ENCODE measurements at regions not wholly inside any gene's neighbourhood (a gene's known extent, or its start where the extent isn't known, plus 50 kb on each side); places are given as distances from the start of the nearest gene placed in this dataset.

GRCh38 chr2:217642944-217643343 lies 359.9 kb downstream of the TNS1 start:
- TF ChIP-seq CTCF (IDR thresholded peaks at IDR 0.05; ENCODE audit: low read depth, low read length, poor library complexity, severe bottlenecking) (no peak), EZH2phosphoT487 (IDR thresholded peaks at IDR 0.05; ENCODE audit: borderline replicate concordance, low read length) (no peak)
- H3K27me3 ChIP-seq (ENCODE audit: control insufficient read depth, low read length): no peaks in the 10 kb centered on the region; the same call in 1 of the 2 replicates

GRCh38 chr2:217641960-217642359 lies 360.8 kb downstream of the TNS1 start:
- H3K4me1 ChIP-seq (ENCODE audit: control insufficient read depth, low read length): no peaks in the 10 kb centered on the region
- H3K27ac ChIP-seq (ENCODE audit: low read depth, low read length): no peak overlapping the region
- no peaks in the 10 kb centered on the region; the same call in 1 of the 2 replicates for H3K27me3 ChIP-seq (ENCODE audit: control insufficient read depth, low read length)
- no peak overlapping the region for H3K4me3 ChIP-seq (ENCODE audit: low read length)
- H3F3A ChIP-seq (ENCODE audit: control insufficient read depth, insufficient read depth): no peaks in the 10 kb centered on the region
- H3K36me3 ChIP-seq (ENCODE audit: control insufficient read depth, low read length): no peaks in the 10 kb centered on the region
- TF ChIP-seq CTCF (IDR thresholded peaks at IDR 0.05; ENCODE audit: low read depth, low read length, poor library complexity, severe bottlenecking) (no peak), EZH2phosphoT487 (IDR thresholded peaks at IDR 0.05; ENCODE audit: borderline replicate concordance, low read length) (no peak)
- H4K20me1 ChIP-seq (ENCODE audit: control insufficient read depth, insufficient read depth, low read depth, low read length): no peaks in the 10 kb centered on the region
- H3K9me3 ChIP-seq (ENCODE audit: control insufficient read depth, insufficient read depth, low read length): no peaks in the 10 kb centered on the region
- no peaks in the 10 kb centered on the region for H3K9me2 ChIP-seq (replicated peaks; ENCODE audit: control insufficient read depth, low read length)
- H3K4me2 ChIP-seq (ENCODE audit: low read length): no peak overlapping the region
- H3K79me2 ChIP-seq (ENCODE audit: control insufficient read depth, low read length): no peaks in the 10 kb centered on the region

More at GRCh38 chr2:217642944-217643343, 359.9 kb downstream of the TNS1 start:
- no peak overlapping the region for H3K27ac ChIP-seq (ENCODE audit: low read depth, low read length)
- no peaks in the 10 kb centered on the region for H3K9me3 ChIP-seq (ENCODE audit: control insufficient read depth, insufficient read depth, low read length)
- no peaks in the 10 kb centered on the region for H3K36me3 ChIP-seq (ENCODE audit: control insufficient read depth, low read length)
- H3K79me2 ChIP-seq (ENCODE audit: control insufficient read depth, low read length): no peaks in the 10 kb centered on the region
- no peaks in the 10 kb centered on the region for H4K20me1 ChIP-seq (ENCODE audit: control insufficient read depth, insufficient read depth, low read depth, low read length)
- H3K4me3 ChIP-seq (ENCODE audit: low read length): no peak overlapping the region
- no peak overlapping the region for H3K4me2 ChIP-seq (ENCODE audit: low read length)
- H3K4me1 ChIP-seq (ENCODE audit: control insufficient read depth, low read length): no peaks in the 10 kb centered on the region
- no peaks in the 10 kb centered on the region for H3F3A ChIP-seq (ENCODE audit: control insufficient read depth, insufficient read depth)
- H3K9me2 ChIP-seq (replicated peaks; ENCODE audit: control insufficient read depth, low read length): no peaks in the 10 kb centered on the region

GRCh38 chr2:217639481-217639880 lies 363.3 kb downstream of the TNS1 start:
- Histone ChIP-seq H3K27ac (ENCODE audit: low read depth, low read length) (no peak overlapping the region), H3K4me2 (ENCODE audit: low read length) (no peak overlapping the region), H3F3A (ENCODE audit: control insufficient read depth, insufficient read depth) (no peaks in the 10 kb centered on the region), H3K79me2 (ENCODE audit: control insufficient read depth, low read length) (no peaks in the 10 kb centered on the region), H3K9me2 (replicated peaks; ENCODE audit: control insufficient read depth, low read length) (no peaks in the 10 kb centered on the region), H3K9me3 (ENCODE audit: control insufficient read depth, insufficient read depth, low read length) (no peaks in the 10 kb centered on the region), H3K4me1 (ENCODE audit: control insufficient read depth, low read length) (no peaks in the 10 kb centered on the region), H3K4me3 (ENCODE audit: low read length) (no peak overlapping the region), H4K20me1 (ENCODE audit: control insufficient read depth, insufficient read depth, low read depth, low read length) (no peaks in the 10 kb centered on the region), H3K36me3 (ENCODE audit: control insufficient read depth, low read length) (no peaks in the 10 kb centered on the region), H3K27me3 (ENCODE audit: control insufficient read depth, low read length) (no peaks in the 10 kb centered on the region; the same call in 1 of the 2 replicates)
- TF ChIP-seq CTCF (IDR thresholded peaks at IDR 0.05; ENCODE audit: low read depth, low read length, poor library complexity, severe bottlenecking) (no peak), EZH2phosphoT487 (IDR thresholded peaks at IDR 0.05; ENCODE audit: borderline replicate concordance, low read length) (no peak)

Data from DOHH2 (cell line).